GM12865 (cell line): ENCODE measurements at regions not wholly inside any gene's neighbourhood (a gene's known extent, or its start where the extent isn't known, plus 50 kb on each side); places are given as distances from the start of the nearest gene placed in this dataset.
"Not testable (repeated sequence)": the region's sequence is repeated elsewhere in the genome, so short reads cannot be mapped to it uniquely, and the experiment has no call there.

ENCODE experiments used
- DNase-seq: peaks from one replicate; pipeline ENCODE4 v3.0.0; 2010; ENCODE audit warnings: low read depth
- H3K4me3 ChIP-seq: 2 replicates; pipeline ENCODE4 v1.5.1; 2011; ENCODE audit warnings: mild to moderate bottlenecking, low read depth, low read length, control low read depth
- TF ChIP-seq, protein P1 (sequence below): IDR thresholded peaks from 2 replicates; pipeline ENCODE4 v1.5.1; 2011; ENCODE audit warnings: low read length, control low read depth, low read depth, inconsistent platforms; ENCODE audit not compliant: insufficient read depth; ENCODE audit errors: missing control alignments

DNA sequence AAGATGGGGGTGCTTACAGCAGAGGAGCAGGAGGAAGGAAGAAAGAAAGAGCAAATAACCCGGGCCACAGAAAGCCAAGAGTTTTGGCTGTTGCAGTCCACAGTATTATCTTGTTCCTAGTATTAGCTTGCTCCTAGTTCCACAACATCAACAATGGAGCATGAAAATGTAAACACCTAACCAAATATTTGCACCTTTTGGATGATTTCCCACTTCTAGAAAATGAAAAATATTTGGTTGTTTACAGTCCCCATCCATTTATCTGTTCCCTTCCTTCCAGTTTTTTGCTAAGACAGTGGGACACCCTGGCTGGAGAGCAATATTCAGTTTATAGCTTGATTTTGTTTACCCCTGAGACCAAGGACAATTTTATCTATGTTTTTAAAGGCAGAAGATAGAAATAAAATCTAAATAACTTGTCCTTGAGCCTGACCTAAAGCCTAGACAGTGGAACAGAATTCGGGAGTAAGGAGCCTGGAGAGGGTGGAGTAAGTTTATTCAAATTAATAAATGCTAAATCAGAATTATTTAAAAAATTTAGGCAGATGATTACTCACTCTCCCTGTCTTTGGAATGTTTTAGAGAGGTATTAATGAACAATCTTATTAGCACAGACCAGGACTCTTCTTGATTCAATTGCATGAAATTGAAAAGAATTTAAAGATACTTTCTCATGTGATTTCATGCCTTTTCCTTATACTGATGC is 51.6 kb downstream of the RESF1 start:
- TF ChIP-seq, protein P1, sequence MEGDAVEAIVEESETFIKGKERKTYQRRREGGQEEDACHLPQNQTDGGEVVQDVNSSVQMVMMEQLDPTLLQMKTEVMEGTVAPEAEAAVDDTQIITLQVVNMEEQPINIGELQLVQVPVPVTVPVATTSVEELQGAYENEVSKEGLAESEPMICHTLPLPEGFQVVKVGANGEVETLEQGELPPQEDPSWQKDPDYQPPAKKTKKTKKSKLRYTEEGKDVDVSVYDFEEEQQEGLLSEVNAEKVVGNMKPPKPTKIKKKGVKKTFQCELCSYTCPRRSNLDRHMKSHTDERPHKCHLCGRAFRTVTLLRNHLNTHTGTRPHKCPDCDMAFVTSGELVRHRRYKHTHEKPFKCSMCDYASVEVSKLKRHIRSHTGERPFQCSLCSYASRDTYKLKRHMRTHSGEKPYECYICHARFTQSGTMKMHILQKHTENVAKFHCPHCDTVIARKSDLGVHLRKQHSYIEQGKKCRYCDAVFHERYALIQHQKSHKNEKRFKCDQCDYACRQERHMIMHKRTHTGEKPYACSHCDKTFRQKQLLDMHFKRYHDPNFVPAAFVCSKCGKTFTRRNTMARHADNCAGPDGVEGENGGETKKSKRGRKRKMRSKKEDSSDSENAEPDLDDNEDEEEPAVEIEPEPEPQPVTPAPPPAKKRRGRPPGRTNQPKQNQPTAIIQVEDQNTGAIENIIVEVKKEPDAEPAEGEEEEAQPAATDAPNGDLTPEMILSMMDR: no peak
- H3K4me3 ChIP-seq: no peak overlapping the region
- DNase-seq: no peak

DNA sequence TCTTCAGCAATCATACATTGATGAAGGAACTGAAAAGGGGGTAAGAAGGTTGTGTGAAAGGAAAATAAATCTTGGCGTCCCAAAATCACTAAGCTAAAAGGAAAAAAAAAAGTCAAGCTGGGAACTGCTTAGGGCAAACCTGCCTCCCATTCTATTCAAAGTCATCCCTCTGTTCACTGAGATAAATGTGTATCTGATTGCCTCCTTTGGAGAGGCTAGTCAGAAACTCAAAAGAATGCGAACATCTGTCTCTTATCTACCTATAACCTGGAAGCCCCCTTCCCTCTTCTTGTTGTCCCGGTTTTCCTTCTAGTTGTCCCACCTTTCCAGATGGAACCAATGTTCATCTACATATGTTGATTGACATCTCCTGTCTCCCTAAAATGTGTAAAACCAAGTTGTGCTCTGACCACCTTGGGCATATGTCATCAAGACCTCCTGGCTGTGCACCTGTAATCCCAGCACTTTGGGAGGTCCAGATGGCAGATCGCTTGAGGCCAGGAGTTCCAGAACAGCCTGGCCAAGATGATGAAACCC is 53.1 kb downstream of the RESF1 start:
- TF ChIP-seq, protein P1: no peak
- H3K4me3 ChIP-seq: no peak overlapping the region
- DNase-seq: no peak

DNA sequence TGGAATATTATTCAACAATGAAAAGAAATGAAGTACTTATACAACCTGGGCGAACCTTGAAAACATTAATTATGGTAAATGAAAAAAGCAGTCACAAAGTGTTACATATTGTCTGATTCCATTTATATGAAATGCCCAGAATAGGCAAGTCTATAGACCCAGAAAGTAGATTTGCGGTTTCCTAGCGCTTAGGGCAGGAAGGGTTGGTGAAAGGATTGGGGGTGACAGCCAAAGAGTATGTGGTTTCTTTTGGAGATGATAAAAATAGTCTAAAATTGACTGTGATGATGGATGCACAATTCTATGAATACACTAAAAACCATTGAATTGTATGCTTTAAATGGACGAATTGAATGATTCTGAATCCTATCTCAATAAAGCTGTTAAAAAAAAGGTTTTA is 55.8 kb downstream of the RESF1 start:
- no peak overlapping the region for H3K4me3 ChIP-seq
- DNase-seq: no peak
- TF ChIP-seq, protein P1: no peak

DNA sequence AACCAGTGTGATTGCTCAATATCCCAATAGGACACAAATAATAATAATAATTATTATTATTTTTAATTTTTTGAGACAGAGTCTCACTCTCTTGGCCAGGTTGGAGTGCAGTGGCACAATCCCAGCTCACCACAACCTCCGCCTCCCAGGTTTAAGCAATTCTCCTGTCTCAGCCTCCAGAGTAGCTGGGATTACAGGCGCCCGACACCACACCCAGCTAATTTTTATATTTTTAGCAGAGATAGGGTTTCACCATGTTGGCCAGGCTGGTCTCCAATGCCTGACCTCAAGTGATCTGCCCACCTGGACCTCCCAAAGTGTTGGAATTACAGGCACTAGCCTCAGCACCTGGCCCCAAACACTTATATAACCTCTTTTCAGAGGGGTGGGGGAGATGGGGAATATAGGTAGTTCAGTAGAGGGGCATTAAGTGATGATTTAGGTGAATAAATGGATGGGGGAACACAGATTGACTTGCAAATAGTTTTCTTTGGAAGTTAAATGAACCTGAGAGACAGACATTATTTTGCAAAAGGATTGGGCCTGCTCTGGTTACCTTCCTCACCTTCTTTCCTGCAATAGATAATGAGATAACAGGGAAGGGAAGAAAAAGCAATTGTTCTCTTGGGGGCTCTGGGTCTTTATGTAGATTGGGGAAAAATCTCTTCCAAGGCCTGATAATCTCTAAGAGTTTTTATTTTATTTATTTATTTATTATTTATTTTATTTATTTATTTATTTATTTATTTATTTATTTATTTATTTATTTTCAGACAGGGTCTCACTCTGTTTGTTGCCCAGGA is 57.7 kb downstream of the RESF1 start:
- TF ChIP-seq, protein P1: no peak
- H3K4me3 ChIP-seq: no peak overlapping the region
- DNase-seq: no peak

DNA sequence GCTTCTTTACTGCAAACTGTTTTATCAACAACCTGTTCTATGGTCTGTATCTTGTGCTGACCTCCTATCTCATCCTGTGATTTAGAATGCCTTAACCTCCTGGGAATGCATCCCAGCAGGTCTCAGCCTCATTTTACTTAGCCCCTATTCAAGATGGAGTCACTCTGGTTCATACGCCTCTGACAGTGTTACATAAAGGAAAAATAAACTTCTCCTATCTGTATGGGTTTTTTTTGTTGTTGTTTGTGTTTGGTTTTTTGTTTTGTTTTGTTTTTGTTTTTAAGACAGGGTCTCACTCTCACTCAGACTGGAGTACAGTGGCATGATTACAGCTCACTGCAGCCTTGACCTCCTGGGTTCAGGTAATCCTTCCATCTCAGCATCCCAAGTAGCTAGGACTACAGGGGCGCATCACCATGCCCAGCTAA is 62.1 kb downstream of the RESF1 start:
- TF ChIP-seq, protein P1: no peak
- no peak for DNase-seq
- H3K4me3 ChIP-seq: no peak overlapping the region

DNA sequence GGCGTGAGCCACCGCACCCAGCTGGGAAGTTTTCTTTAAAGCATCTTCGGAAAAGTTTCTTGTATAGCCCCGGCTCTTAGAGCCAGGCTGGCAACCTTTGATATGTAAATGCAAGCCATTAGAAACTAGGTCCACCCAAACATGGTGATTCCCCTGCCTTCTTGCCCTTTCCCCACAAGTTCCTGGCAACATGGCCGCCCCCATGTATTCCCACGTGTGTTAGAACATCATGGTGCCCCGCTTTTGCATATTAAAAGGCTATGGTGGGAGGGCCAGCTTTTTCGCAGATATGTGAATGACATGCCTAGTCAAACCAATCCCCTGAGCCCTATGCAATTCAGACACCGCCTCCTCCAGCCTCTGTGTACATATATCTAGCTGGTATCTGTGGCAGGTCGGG is 63.2 kb downstream of the RESF1 start:
- H3K4me3 ChIP-seq, DNase-seq: not testable (repeated sequence)

DNA sequence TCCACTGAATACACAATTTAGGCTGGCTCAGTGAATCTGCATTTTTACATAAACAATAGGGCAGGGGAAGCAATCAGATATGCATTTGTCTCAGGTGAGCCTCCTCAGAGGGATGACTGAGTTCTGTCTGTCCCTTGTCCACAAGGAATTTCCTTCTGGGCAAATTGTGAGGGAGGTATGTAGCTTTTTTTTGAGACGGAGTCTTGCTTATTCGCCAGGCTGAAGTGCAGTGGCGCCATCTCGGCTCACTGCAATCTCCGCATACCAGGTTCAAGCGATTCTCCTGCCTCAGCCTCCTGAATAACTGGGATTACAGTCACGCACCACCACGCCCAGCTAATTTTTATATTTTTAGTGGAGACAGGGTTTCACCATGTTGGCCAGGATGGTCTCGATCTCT is 64.6 kb downstream of the RESF1 start:
- H3K4me3 ChIP-seq, DNase-seq: not testable (repeated sequence)
